ENCODE measurements at regions not wholly inside any gene's neighbourhood (a gene's known extent, or its start where the extent isn't known, plus 50 kb on each side); places are given as distances from the start of the nearest gene placed in this dataset.

DNA sequence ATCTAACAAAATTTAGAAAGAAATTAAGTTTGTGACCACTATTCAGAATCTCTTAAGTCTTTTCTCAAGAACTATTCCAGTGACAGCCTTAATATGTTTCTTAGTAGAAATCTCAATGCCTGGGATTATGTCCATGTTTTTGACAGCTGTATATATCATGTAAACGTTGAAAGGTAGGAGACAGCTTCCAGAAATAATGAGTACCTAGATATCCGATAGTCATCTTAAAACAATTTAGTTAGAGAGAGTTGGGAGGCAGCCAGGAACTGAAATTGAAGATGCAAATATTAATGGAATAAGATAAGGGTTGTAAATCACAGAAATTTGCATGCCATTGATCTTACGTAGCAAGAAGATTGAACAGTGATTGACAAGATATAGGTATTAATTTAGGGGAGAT lies 955.2 kb downstream of the JRKL start:
- 58% methylated on average over 2 of the region's 3 CpGs for WGBS (ENCODE audit: insufficient coverage)
- Histone ChIP-seq H3K9me3 (replicated peaks in 1 of 2; ENCODE audit: control insufficient read depth in 1 of 2, insufficient read depth in 1 of 2, low read length in 2 of 2) (peaks cover 3 to 7% of the 10 kb centered on the region in 2 donors), H3K36me3 (replicated peaks in 1 of 2; ENCODE audit: control insufficient read depth in 1 of 2, insufficient read depth in 2 of 2, low read length in 2 of 2) (no peaks in the 10 kb centered on the region), H3K4me1 (ENCODE audit: control insufficient read depth in 1 of 2, insufficient read depth in 2 of 2, low read length in 2 of 2) (no peaks in the 10 kb centered on the region), H3K27me3 (ENCODE audit: control insufficient read depth in 2 of 2, insufficient read depth in 2 of 2, low read length in 2 of 2) (no peaks in the 10 kb centered on the region), H2AFZ (ENCODE audit: insufficient read depth, low read depth, low read length, poor library complexity, severe bottlenecking) (no peak overlapping the region), H3K4me3 (replicated peaks in 1 of 3; ENCODE audit: low read depth in 2 of 3, low read length in 3 of 3) (no peak overlapping the region), H4K20me1 (ENCODE audit: insufficient read depth, low read length) (no peaks in the 10 kb centered on the region), H3K27ac (ENCODE audit: low read depth in 1 of 2, low read length in 2 of 2) (no peak overlapping the region), H3K79me2 (ENCODE audit: insufficient read depth, low read length) (no peaks in the 10 kb centered on the region), H3K4me2 (replicated peaks; ENCODE audit: extremely low read depth, low read length, poor library complexity, severe bottlenecking) (no peak overlapping the region), H3K9ac (ENCODE audit: insufficient read depth, low read length, poor library complexity, severe bottlenecking) (no peak overlapping the region)
- no peaks in the 10 kb centered on the region for H3K27me3 Mint-ChIP-seq (ENCODE audit: low read depth in 3 of 3)
- no peak for DNase-seq
- H3K36me3 Mint-ChIP-seq = no peaks in the 10 kb centered on the region
- H3K9me3 Mint-ChIP-seq = peaks cover 0 to 4% (median 2%) of the 10 kb centered on the region in 7 donors
- intact Hi-C loops (cut with micrococcal nuclease) = no loop called here
- H3K4me1 Mint-ChIP-seq = no peaks in the 10 kb centered on the region
- no peak overlapping the region for H3K27ac Mint-ChIP-seq
- no peak for TF ChIP-seq CTCF (IDR thresholded peaks at IDR 0.05)
- no peak overlapping the region for H3K4me3 Mint-ChIP-seq

DNA sequence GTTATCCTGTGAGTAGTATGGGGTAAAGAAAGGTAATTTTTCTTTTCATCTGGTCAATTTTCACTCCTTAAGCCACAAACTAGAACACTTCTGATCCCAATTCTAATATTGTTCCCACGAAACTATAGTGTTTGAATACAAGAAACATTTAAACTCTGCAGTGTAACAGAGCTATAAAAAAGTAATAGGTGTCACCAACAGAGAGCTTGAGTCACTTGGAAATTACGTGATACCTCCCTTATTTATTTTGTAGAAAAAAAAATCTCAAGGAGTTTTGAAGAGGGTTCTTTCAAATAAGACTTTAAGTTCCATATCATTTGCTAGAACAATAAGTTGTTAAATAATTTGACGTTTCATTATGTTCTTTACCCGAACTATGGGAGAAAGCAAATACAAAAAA lies 959.4 kb downstream of the JRKL start:
- no CpG with 5 or more reads among the region's 4 CpGs for WGBS (ENCODE audit: insufficient coverage)
- Histone ChIP-seq H3K27ac (ENCODE audit: low read depth in 1 of 2, low read length in 2 of 2) (no peak overlapping the region), H3K4me1 (ENCODE audit: control insufficient read depth in 1 of 2, insufficient read depth in 2 of 2, low read length in 2 of 2) (no peaks in the 10 kb centered on the region), H3K79me2 (ENCODE audit: insufficient read depth, low read length) (no peaks in the 10 kb centered on the region), H3K9me3 (replicated peaks in 1 of 2; ENCODE audit: control insufficient read depth in 1 of 2, insufficient read depth in 1 of 2, low read length in 2 of 2) (no peaks in the 10 kb centered on the region), H3K9ac (ENCODE audit: insufficient read depth, low read length, poor library complexity, severe bottlenecking) (no peak overlapping the region), H3K36me3 (replicated peaks in 1 of 2; ENCODE audit: control insufficient read depth in 1 of 2, insufficient read depth in 2 of 2, low read length in 2 of 2) (no peaks in the 10 kb centered on the region), H3K4me3 (replicated peaks in 1 of 3; ENCODE audit: low read depth in 2 of 3, low read length in 3 of 3) (no peak overlapping the region), H2AFZ (ENCODE audit: insufficient read depth, low read depth, low read length, poor library complexity, severe bottlenecking) (no peak overlapping the region), H4K20me1 (ENCODE audit: insufficient read depth, low read length) (no peaks in the 10 kb centered on the region), H3K27me3 (ENCODE audit: control insufficient read depth in 2 of 2, insufficient read depth in 2 of 2, low read length in 2 of 2) (no peaks in the 10 kb centered on the region), H3K4me2 (replicated peaks; ENCODE audit: extremely low read depth, low read length, poor library complexity, severe bottlenecking) (no peak overlapping the region)
- H3K4me1 Mint-ChIP-seq = no peaks in the 10 kb centered on the region
- H3K27ac Mint-ChIP-seq = no peak overlapping the region
- no peaks in the 10 kb centered on the region for H3K27me3 Mint-ChIP-seq (ENCODE audit: low read depth in 3 of 3)
- no peak overlapping the region for H3K4me3 Mint-ChIP-seq
- intact Hi-C loops (cut with micrococcal nuclease) = no loop called here
- H3K9me3 Mint-ChIP-seq = peaks cover 0 to 3% (median 2%) of the 10 kb centered on the region in 7 donors
- no peak for DNase-seq
- H3K36me3 Mint-ChIP-seq = no peaks in the 10 kb centered on the region
- no peak for TF ChIP-seq CTCF (IDR thresholded peaks at IDR 0.05)

Measured in CD14-positive monocyte (primary cell).